ENCODE measurements at regions not wholly inside any gene's neighbourhood (a gene's known extent, or its start where the extent isn't known, plus 50 kb on each side); places are given as distances from the start of the nearest gene placed in this dataset.
A peak's percentile ranks its signal among the peaks of the same experiment; 100 is the strongest.
"Not testable (repeated sequence)": the region's sequence is repeated elsewhere in the genome, so short reads cannot be mapped to it uniquely, and the experiment has no call there.

DNA sequence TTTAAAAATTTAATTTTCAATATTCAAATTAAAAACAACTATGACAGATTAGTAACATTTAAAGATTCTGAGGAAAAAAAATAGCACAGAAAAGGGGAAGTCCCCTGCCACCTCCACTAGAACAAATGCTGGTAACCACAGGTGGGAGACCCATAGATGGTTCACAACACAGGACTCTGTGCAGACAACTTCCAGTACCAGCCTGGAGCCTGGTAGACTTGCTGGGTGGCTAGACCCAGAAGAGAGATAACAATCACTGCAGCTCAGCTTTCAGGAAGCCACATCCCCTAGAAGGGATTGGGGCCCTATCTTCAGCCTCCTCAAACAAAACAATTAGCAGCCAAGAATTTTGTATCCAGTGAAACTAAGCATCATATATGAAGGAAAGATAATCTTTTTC is 179.6 kb upstream of the RND3 start:
- not testable (repeated sequence) for DNase-seq (ENCODE audit: low spot score)

DNA sequence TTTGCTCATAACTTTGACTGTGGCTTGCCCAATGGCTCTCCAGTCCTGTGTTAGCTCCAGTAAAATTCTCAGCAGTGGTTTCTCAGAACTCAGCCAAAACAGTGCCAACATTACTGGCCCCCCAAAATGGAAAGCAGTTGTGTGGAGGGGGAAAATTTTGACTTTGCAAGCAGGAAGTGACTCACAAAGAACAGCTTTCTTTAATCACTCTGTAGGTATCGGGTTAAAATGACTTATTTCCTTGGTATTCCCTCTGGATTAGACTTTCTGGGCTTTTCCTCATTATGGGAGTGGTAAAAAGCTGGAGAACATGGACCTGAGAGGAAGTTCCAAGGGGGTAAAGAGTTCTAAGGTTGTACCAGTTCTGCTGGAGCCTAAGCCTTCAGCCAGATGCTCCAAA is 175.7 kb upstream of the RND3 start:
- DNase-seq (ENCODE audit: low spot score) = no peak

DNA sequence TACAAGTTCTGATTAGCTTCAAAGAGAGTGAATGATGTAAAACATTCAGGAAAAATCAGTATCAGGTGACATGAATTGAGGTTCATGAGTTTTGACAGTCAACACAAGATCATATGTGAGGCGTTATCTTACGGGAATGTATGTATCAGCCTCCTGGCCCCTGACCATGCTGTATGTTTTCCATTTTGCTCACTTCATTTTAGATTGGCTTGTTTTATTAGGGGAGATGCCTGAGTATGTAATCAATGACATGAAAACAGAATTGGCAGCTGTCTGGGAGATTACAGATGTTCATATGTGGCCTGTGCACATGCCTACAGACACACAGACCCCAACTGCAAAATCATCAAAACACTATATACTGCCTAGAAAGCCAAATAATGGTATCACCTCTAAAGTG is 168.5 kb upstream of the RND3 start:
- no peak for DNase-seq (ENCODE audit: low spot score)

DNA sequence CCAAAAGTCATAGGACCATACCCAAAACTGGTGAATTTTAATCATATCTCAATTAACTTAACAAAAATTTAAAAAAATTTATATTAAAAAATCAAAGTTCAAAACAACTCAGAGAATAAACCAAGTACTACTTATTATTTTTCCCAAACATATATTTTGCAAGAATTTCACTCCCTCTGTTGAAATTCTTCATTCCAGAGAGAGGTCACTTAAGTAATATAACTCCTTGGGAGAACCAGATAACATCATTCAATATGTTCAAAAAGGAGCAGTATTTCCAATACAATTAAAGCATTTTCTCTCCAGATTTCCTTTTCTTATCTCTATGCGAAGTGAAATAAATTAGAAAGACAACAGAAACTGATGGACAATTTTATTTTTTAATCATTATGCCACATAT is 165.9 kb upstream of the RND3 start:
- DNase-seq (ENCODE audit: low spot score) = no peak

DNA sequence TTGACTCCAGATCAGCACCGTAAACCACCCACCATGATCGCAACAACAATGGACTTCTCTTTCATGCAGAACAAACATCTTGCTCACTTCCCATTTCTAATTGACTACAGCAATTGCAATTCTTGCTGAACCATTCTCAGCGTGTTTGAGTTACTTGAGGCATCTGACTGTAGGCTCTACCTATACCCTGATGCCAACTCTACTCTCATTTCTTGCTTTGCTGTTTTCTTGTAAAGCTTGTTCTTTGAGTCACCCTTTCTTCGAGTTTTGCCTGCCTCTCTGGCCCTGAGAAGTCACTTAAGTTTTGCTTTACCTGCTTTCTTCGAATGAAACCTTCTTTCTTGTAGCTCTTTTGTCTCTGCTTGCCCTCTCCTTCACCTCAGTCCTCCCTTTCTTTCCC is 160.5 kb upstream of the RND3 start:
- no peak for DNase-seq (ENCODE audit: low spot score)

DNA sequence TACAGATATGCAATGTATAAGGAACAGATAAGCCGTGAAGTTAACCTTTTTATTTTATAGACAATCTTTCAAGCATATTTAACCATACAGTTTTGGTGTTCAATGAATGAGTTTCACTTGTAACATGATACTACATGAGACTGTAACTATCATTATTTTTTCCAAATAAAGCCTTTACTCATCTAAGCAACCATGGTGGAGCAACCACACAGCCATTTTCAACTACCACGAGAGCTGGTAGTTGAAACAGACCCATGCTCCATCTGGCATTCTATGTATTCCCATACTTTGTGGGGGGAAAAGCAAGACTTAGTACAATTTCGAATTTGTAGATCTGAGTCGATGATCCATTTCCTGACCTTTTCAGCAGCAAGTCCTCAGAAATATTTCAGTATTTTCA is 159.3 kb upstream of the RND3 start:
- no peak for DNase-seq (ENCODE audit: low spot score)

DNA sequence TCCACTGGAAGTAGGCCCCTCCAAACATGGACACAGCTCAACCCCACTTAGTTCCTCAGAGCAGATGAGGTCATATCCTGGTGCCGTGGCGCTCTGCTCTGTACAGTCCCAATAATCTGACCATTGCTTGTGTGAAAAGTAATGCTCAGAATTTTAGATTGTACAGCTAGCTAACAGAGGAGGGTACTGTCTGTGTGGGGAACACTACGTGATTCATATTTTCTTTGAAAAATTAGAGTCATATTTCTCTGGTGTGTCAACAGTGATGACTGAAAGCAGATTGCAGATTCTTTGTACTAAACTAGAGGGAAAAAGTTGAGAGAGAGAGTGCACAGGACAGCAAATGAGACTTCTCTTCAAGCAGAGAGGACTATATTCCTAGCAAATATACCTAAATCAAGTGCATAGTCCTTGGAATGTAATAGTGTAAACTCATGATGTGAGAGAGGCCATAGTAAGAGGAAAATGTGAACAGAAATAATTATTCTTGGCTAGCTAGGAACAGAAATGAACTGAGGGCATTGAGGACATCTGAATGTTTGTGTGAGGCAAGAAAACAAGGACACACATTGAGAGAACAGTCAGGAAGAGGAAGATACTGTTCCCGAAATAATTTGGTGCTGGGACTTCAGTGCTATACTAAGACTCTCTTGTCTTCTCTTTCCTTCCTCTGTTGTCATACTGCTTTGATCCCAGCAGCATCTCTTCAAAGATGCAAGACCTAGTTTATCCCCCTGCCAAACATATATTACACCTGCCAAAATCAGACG is 157.0 kb upstream of the RND3 start:
- DNase-seq (ENCODE audit: low spot score) = no peak

DNA sequence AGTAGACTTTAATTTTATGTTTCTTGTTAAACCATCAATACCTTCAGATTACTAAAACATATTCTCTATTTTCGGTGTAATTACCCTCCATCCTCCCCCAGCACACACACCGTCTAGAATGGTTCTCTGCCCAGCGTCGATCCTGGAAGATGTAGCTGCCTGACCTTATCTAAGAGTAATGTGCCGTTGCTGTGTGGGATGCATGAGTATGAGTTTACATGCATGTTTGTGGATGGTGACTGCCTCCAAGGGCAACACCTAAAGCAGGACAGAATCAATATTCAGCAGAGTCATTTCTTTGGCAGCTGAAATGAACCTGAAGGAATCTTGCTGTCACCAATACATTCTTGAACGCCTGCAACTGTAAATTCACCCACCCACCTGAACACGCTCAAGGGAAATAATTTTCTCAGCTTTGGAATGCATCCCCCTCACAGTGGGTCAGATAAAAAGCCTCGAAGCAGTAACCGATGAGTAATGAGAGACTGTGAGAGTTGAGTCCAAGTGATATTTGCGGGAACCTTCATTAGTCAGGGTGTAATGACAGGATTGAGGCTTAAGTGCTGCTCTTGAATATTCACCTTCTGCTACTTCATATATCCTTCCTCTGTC is 155.8 kb upstream of the RND3 start:
- no peak for DNase-seq (ENCODE audit: low spot score)

DNA sequence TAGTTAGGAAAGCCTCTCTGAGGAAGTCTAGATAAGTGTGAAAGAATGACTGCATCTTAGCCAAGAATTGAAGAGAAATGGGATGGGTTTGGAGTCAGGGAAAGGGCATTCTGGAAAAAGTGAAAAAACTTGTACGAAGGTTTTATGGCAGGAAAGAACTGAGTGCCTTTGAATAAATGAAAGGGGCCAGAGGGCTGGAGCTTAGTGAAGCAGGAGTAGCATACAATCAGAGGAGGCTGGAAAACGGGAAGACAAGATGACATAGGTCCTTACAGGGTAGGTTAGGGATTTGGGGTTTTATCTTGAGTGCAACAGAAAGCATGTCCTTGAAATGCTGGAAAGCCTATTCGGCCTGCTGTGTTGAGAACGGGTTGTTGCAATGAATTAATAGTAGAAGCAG is 152.6 kb upstream of the RND3 start:
- DNase-seq (ENCODE audit: low spot score) = no peak

DNA sequence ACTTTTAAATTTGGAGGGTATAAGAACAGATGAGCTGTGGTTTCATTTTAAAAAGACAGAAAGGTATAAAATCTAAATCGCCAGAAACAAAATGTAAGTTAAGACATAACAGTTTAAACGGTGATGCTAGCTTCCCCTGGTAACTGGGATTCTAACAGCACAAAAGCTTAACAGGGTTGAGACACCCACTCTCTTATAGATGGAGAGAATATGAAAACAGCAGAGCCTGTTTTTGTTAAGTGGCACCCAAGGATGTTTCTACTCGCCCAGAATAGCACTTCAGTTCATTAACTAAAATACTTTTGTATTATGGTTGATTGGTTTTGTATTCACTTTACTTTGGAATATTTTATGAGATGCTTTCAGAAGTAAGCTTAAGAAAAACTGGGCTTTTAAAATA is 151.9 kb upstream of the RND3 start:
- no peak for DNase-seq (ENCODE audit: low spot score)

DNA sequence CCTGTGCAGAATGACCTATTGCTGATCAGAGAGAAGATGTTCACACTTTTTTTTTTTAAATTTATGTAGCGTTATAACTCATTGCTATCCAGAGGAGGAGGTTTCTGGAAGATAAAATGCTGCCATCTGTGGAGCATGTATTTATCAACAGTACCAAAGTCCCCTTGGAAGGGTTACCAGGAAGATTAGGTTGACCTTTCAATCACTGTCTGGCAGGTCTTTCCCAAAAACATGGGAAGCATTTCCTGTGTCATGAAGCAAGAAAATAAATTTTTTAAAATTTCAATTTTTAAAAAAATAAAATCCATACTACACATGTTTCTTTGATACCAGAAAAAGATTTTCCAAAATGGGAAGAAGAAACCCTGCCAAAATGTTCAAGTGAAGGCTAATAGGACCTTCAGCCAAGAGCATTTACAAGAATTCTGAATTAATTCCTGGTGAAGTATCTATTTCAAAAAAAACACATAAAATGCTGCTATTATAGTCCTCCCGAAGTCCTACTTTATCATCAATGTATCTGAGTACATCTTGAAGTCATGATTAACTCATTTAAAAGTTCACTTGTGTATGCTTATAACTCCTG is 143.9 kb upstream of the RND3 start:
- no peak for DNase-seq (ENCODE audit: low spot score)

DNA sequence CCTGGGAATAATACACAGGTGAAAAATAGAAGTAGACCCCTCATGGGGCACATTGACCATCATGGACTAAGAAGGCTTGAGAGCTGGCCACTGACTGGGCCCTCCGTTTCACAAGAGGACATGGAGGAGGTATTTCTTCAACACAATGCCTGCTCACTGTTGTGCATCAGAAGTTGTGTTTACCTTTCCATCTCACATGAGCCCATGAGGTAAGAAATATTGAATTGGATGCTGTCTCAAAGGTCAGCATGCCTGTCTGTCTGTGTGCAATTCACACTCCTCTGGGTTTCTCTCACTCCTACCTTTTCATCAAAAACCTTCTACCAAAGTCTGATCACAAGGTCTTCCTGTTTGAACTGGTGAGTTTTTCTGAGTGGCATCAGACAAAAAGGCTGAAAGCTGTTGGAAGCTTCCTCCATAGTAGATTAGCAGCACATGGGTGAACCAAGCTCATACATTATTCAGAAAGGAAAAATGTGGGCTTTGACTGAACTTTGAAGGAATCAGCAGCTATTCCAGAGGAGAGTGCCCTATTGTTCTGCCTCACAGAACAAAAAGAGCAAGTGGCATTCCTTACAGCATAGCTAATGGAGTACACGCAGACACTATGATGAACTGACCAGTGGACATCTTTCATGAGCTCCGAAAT is 143.2 kb upstream of the RND3 start:
- DNase-seq (ENCODE audit: low spot score) = no peak

DNA sequence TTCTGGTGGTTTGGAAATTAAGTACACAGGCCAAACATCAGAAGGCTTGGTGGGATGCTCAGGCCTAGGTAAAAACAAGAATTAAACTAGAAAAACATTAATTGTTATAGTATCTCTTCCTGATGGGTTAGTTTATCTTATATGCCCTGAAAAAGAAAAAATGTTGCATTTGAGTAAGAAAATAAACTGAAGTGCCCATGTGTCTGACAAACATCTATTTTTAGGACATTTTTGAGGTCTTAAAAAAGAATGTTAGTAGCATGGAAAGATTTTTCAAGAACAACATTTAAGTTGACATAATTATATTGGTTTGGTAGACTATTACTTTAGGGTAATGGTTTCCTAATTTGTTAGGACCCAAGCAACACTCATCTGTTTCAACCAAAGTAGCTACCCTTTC is 140.1 kb upstream of the RND3 start:
- DNase-seq (ENCODE audit: low spot score) = no peak

DNA sequence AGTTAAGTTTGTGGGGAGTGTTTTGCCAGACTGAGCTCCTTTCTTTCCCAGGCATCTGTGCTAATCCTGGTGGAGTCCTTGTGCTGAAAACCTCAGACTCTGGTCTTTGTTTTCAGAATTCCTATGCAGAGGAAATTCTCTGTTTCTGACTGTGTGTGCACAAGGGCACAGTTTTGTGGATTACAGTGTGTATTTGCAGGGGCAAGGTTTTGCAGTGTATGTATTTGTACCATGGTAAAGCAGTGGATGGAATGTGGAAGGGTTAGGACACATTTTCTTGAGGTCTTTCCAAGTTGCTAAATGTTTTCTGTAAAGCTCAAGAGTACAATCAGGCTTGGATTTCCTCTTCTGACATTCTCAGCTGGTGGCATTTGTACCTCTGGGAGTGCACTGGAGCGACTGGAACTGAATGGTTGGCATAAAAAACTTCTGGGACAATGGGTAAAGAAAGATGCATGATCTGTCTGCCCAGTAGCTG is 139.5 kb upstream of the RND3 start:
- DNase-seq (ENCODE audit: low spot score) = no peak

DNA sequence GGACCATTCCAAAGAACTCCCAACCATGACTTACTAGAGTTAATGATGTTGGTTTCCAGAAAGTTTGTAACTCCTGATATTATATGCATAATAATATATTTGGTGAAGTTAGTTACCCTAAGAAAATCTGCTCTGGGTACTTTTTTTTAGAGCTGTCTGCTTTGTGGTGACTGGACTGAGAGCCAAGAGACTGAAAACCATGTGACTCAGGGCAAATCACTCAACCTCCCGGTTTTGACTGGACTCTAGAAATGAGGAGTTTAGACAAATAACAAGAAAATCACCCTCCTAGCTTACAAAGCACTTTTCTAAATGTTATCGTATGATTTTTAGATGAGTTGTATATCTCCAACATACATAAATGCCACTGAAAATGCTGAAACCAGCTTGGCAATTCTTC is 138.3 kb upstream of the RND3 start:
- no peak for DNase-seq (ENCODE audit: low spot score)

DNA sequence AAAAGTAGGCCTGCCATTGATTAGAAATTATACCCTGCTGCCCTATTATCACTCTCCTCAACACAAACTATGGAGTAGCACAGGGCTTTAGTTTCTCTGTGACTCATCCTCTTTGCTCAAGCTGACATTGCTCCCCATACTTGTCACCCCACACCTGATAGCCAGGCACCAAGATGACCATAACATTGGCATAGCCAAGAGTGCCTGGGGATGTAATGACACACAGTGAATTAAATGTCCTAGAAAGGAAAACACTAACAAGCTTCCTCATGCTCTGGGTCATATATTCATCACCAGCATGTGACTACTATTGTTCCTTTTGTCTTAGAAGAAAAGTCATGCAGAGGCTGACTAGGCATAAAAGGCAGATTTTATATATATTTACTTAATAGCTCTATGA is 137.8 kb upstream of the RND3 start:
- DNase-seq (ENCODE audit: low spot score) = no peak

DNA sequence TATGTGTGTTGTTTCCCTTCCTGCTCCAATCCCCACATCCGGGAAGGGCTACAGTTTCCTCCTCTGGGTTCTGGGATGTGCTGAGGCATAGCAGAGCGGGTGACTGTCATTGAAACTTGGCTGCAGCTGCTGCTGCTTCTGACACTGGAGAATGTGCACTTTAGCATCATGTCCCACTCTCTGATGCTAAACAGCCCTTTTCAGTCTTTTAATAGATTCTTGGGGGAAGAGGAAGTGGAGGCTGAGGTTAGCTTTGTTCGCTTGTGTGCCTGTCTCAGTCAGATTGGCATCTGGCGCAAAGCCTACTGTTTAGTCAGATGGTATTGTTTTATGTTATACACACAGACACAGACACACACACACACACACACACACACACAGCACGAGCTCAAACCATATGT is 136.5 kb upstream of the RND3 start:
- DNase-seq (ENCODE audit: low spot score) = no peak

DNA sequence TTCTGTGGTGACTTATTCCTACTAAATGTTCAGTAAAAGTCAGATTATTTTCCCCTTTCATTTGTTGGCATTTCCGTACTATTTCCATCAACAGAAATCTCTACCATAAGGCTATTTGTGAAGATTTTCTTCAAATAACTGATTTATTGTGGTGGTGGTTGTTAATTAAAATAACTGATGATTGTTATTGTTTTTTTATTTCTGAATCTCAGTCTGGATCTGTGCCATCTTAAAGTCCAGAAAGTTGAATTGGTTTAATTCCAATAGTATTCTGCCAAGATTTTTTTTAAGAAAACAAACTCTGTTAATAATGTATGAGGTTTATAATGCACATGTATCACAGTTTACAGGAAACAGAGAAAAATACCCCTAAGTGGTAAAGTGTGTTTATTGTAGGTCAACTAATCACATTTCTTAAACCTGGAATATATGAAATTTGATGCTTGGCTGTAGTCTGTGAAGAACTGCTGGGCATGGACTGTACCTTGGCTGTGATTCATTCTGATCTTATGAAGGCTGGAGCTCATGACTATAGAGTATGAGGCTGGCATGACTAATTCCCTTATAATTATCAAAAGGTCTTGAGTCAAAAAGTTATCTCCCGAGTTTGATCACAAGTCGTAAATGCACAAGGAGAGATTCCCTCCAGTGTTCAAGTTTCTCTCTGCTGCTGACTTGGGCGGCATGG is 134.2 kb upstream of the RND3 start:
- DNase-seq (ENCODE audit: low spot score) = peak; percentile 4

DNA sequence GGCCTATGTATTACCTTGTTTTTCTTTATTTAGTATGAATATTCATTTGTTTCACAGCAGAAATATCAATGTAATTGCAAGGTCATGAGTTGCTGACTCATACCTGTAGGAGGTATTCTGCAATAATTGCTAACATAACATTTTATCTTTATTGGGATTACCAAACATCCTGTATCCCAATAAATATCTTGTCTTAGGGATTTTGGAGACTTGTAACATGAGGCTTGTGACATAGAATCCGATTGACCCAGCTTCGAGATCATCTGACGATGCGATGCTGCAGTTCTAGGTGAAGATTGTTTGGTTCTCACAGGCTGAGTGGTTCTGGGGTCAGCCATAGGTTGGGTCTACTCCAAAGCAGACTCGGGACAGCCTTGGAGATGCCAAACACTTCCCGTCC is 133.4 kb upstream of the RND3 start:
- DNase-seq (ENCODE audit: low spot score) = no peak

DNA sequence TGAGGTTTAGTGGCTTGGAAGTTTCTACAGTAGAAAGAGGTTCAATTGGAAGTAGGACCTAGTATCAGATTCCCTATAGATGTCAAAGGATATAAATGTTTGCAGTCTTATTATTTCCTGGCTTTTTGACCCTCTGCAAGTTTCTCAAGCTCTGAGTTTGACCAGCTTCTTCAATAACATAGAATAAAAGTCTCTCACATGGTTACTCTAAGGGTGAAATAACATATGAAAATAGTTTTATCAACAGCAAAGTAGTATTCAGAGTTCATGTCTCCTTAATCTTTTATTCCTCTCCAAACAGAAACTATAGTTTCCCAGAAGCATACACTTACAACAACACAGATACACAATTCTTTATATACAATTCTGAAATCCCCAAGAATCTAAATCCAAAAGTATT is 132.9 kb upstream of the RND3 start:
- no peak for DNase-seq (ENCODE audit: low spot score)

DNA sequence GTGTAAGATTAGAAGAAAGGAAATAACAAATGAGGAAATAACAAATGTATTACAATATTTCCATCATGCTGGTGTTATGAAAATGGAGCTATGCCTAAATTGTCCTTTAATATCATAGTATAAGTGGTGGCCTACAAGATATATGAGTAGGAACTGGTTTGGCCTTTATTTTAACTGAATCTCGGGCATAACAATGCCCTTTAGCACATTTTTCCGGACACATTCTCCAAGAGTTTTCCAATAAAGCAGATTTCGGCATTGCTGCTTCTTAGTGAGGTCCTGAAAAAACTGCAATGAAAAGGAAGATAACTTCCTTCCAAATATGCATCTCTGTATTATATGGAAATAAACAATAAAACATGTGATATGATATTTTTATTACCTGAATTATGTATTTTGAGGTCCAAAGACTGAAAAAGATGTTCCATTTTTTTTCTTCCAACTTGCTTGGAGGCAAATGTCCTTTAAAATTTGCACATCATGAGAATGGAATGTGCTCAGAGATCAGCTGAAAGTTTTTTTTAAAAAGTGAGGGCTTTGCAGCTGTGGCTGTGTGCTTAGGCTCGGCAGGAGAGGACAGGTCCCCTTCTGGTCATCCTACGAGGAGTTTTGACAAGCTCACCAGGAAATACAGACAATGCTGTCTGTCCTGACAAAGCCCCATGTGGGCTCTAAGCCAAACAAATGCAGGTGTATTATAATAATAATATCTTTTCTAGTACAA is 132.3 kb upstream of the RND3 start:
- no peak for DNase-seq (ENCODE audit: low spot score)

Measured in LoVo (cell line).